HTR-8/SVneo (cell line): ENCODE measurements at regions not wholly inside any gene's neighbourhood (a gene's known extent, or its start where the extent isn't known, plus 50 kb on each side); places are given as distances from the start of the nearest gene placed in this dataset.
A peak's percentile ranks its signal among the peaks of the same experiment; 100 is the strongest.

Experiments
- DNase-seq: peaks from one replicate; pipeline ENCODE4 v3.0.0; 2011; ENCODE audit warnings: low spot score, mixed read lengths; ENCODE audit not compliant: insufficient read length
- FAIRE-seq: peaks from 2 replicates; lab custom pipeline; 2011; peaks lifted over from hg19 to GRCh38; lab: Jason Lieb, UNC

DNA sequence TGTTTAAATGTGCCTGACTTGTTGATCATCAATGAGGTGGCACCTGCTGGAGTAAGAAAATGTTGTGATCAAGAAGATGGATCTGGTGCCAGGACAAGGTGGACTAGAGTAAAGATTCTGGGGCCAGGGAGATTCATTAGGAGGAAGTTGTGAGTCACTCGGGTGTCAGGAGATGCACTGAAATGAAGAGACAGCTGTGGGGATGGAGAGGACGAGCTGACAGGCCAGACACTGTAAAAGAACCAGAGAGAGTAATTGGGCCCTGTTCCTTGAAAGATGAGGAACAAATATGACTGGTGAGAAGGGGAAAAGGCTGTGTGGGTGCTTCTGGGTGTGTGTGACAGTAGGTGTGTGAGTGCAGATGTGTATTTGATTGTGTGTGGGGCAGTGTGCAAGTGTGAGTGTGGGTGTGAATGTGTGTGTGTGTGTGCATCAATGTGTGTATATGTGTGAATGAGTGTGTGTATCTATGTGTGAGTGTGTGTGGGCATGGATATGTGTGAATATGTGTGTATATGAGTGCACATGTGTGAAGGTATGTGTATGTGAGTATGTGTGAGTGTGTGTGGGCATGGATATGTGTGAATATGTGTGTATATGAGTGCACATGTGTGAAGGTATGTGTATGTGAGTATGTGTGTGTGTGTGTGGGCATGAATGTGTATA is 260.5 kb downstream of the RFC3 start:
- FAIRE-seq: peak; percentile 68
- no peak for DNase-seq

- FAIRE-seq: no peak
- no peak for DNase-seq
These were observed 267.3 kb downstream of the RFC3 start for GRCh38 chr13:34085204-34085603.

- no peak for DNase-seq
- no peak for FAIRE-seq
These were observed 268.3 kb downstream of the RFC3 start for GRCh38 chr13:34086281-34086680.

DNA sequence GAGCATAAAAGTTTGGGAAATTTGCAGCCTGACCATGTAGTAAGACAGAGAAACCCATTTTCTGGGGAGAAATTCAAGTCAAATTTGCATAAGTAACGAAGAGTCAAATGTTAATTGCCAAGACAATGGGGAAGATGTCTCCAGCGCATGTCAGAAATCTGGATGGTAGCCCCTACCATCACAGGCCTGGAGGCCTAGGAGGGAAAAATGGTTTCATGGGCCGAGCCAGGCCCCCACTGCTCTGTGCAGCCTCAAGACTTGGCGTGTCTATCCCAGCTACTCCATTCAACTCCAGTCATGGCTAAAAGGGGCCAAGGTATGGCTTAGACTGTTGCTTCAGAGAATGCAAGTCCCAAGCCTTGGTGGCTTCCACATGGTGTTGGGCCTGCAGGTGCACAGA is 269.8 kb downstream of the RFC3 start:
- FAIRE-seq (no peak), DNase-seq (no peak)

DNA sequence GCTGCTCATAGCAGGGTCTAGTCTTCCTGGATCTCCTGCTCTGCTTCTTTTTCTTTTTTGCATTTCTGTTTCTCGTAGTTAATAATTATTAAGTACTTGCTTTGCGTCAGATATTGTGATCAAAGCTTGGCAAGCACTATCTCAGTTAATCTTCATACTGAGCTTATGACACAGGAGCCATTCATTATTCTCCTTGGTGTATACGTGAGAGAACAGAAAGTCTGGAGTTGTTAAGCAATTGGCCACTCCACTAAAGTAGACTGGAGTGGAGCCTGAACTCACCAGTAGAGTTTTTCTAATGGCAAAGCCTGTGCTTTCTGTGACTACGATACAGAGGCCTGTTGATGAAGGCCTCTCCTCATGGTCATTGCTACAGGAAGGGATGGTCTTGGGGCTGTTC is 285.9 kb downstream of the RFC3 start:
- DNase-seq (no peak), FAIRE-seq (no peak)

- DNase-seq: no peak
- no peak for FAIRE-seq
These were observed 286.9 kb downstream of the RFC3 start for GRCh38 chr13:34104853-34105252.

DNA sequence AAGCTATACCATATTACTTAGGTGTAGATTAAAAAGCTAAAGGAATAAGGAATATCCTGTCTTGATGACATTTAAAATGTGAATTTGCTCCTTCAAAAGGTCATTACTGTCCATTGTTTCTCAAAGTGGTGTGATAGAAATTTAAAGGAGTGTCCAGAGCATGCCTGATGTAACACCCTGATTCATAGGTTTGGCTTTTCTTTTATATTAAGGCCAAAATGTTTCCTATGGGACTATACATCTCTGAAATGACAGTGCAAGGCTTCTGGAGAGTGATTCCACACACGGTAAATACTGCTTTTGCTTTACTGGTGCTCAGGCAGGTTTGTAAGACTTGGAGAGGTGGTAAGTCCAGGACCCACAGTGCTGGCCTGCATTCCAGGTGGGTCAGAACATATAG is 289.9 kb downstream of the RFC3 start:
- FAIRE-seq: no peak
- DNase-seq: no peak

DNA sequence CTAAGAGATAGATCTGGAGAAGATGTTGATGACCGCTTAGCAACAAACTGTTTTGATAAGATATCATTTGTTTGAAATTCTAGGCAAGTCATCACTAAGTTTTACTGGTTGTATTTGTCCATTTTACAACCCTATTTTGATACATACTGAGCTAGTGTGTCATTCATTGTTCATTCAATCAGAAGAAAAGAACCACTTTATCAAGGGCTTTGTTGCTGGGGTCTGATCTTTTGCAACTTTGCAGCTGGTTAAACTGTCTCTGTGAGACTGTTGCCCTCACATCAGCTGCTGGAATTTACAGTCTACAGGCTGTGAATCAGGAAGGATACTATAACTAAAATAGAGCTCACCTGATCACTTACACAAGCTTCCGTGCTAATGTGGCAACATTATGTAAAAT is 290.5 kb downstream of the RFC3 start:
- no peak for DNase-seq
- FAIRE-seq: no peak

DNA sequence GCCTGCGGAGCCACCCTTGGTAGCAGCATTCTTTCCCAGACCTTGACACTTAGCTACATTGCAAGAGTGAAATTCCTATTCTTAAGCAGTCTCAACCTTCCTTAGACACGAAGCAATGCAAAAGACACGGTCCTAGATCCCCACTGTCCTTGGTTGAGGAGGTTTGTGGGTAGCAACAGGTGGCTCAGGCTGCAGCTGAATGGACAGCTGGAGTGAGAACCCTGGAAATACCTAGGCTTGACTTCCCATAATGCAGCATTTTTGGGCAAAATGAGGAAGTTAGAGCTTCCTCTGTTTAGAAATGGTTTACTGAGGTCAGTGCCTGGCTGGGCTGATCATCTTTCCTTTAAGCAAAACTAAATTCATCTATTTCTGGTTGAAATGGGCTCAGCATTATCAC is 296.6 kb downstream of the RFC3 start:
- FAIRE-seq: no peak
- DNase-seq: no peak

- FAIRE-seq (no peak), DNase-seq (no peak)
These were observed 298.7 kb downstream of the RFC3 start for GRCh38 chr13:34116651-34117050.

GRCh38 chr13:34124666-34125306 is 306.8 kb downstream of the RFC3 start:
- DNase-seq (no peak), FAIRE-seq (no peak)

GRCh38 chr13:34127523-34127922 is 309.6 kb downstream of the RFC3 start:
- FAIRE-seq: no peak
- DNase-seq: no peak

DNA sequence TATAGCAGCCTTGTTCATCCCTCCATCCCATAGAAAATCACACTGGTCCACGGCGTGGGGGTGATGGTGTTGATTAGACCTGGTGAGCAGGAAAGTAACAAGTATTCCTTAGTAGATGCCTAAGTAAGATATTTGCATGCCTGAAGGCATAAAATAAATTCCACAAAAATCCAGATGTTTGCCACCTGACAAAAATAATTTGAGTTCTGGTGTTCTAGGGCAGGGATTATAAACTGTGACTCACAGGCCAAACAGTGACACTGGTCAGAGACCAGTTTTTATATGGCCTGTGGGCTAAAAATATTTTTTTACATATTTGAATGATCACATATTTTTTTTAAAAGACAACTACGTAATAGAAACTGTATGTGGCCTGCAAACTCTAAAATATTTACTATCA is 310.7 kb downstream of the RFC3 start:
- DNase-seq (peak; percentile 1), FAIRE-seq (no peak)

GRCh38 chr13:34129436-34129835 is 311.5 kb downstream of the RFC3 start:
- DNase-seq (no peak), FAIRE-seq (no peak)

GRCh38 chr13:34137200-34137599 is 319.3 kb downstream of the RFC3 start:
- DNase-seq (no peak), FAIRE-seq (no peak)

- DNase-seq (no peak), FAIRE-seq (no peak)
These were observed 321.8 kb downstream of the RFC3 start for GRCh38 chr13:34139660-34140227.

DNA sequence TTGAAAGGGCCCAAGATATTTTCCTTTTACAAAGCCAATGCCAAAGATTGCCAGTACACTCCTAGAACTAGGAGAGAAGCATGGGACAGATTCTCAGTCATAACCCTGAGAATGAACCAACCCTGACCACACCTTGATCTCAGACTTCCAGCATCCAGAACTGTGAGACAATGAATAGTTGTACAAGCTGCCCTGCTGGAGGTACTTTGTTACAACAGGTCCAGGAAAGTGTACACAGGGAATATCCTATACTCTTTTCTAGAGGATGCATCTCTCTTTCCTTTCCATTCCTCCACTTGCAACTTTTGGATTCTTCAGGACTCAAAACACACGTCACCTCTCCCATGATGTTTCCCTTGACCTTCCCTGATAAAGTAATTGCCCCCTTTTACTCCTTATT is 325.7 kb downstream of the RFC3 start:
- DNase-seq: no peak

GRCh38 chr13:34144142-34144541 is 326.2 kb downstream of the RFC3 start:
- DNase-seq (no peak), FAIRE-seq (no peak)

More for the DNA sequence above, 325.7 kb downstream of the RFC3 start:
- FAIRE-seq: no peak

GRCh38 chr13:34145061-34145460 is 327.1 kb downstream of the RFC3 start:
- FAIRE-seq: no peak
- no peak for DNase-seq

DNA sequence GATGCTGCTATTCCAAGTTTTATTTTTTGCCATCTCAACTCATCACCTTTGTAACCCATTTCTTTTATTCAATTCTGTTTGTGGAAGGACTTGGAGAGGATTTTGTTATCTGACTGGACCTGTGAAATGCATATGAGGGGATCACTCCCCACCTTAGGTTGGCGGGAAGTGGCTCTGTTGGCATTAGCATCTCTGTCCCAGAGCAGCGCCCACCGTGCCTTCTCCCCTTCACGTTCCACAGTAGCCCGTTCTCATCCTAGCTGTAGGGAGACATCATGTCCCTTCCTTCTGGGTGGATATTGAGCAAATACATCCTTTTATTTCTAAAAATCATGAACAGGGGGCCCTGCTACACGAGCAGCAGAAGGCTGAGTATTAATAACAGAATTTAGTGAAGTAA is 330.4 kb downstream of the RFC3 start:
- DNase-seq (no peak), FAIRE-seq (no peak)

DNA sequence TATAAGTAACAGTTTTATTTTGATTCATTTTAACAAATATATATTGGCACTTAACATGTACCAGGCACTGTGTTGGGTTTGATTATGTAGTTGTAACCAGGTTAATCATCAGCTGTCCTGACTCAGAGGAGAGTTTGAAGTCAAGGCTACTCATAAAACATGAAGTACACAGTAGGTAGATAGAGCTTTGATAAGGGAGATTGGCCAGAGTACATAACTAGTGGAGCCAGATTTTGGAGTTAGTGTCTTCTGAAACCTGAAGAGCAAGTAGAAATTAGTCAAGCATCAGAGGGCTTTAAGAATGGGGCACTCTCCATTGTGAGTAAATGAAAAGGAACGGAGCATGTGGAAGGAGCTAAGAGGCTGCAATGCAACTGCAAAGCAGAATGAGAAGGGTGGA is 333.9 kb downstream of the RFC3 start:
- FAIRE-seq: no peak
- DNase-seq: no peak

- no peak for FAIRE-seq
- no peak for DNase-seq
These were observed 334.5 kb downstream of the RFC3 start for GRCh38 chr13:34152409-34152808.
